ENCODE measurements at regions not wholly inside any gene's neighbourhood (a gene's known extent, or its start where the extent isn't known, plus 50 kb on each side); places are given as distances from the start of the nearest gene placed in this dataset.

DNA sequence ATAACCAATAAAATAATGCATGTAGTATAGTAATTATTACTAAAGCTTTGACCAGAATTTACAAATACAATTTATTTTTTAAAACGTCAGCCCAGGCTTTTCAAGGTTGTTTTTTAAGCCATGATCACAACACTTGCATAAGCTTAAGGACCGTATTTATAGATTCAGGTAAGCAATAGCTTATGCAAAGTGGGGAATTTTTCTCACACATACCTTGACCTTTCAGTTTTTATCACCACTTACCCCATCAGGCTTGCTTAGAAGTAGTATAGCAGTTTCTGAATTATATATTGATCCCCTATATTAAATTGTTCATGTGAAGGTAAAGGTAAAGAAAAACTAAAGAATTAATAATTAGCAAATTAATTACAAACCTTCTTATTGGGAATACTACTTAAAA, 232.3 kb upstream of the FKBP1C start:
- Histone ChIP-seq H3K27ac (replicated peaks) (no peak overlapping the region), H3K4me3 (replicated peaks; ENCODE audit: insufficient read depth, low read length) (no peak overlapping the region), H3K27me3 (ENCODE audit: insufficient read depth, poor library complexity, severe bottlenecking) (no peaks in the 10 kb centered on the region)
- TF ChIP-seq CTCF (IDR thresholded peaks at IDR 0.05; ENCODE audit: insufficient read depth, low read length) (no peak), GABPA (IDR thresholded peaks at IDR 0.05; ENCODE audit: low read depth) (no peak), SPI1 (IDR thresholded peaks at IDR 0.05; ENCODE audit: borderline replicate concordance, low read depth) (no peak), POLR2AphosphoS5 (IDR thresholded peaks at IDR 0.05; ENCODE audit: low read depth) (no peak)
- TF ChIP-seq, protein P1, sequence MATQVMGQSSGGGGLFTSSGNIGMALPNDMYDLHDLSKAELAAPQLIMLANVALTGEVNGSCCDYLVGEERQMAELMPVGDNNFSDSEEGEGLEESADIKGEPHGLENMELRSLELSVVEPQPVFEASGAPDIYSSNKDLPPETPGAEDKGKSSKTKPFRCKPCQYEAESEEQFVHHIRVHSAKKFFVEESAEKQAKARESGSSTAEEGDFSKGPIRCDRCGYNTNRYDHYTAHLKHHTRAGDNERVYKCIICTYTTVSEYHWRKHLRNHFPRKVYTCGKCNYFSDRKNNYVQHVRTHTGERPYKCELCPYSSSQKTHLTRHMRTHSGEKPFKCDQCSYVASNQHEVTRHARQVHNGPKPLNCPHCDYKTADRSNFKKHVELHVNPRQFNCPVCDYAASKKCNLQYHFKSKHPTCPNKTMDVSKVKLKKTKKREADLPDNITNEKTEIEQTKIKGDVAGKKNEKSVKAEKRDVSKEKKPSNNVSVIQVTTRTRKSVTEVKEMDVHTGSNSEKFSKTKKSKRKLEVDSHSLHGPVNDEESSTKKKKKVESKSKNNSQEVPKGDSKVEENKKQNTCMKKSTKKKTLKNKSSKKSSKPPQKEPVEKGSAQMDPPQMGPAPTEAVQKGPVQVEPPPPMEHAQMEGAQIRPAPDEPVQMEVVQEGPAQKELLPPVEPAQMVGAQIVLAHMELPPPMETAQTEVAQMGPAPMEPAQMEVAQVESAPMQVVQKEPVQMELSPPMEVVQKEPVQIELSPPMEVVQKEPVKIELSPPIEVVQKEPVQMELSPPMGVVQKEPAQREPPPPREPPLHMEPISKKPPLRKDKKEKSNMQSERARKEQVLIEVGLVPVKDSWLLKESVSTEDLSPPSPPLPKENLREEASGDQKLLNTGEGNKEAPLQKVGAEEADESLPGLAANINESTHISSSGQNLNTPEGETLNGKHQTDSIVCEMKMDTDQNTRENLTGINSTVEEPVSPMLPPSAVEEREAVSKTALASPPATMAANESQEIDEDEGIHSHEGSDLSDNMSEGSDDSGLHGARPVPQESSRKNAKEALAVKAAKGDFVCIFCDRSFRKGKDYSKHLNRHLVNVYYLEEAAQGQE (IDR thresholded peaks at IDR 0.05; ENCODE audit: insufficient replicate concordance, low read depth), result no peak
- DNase-seq (ENCODE audit: low read depth in 1 of 2, low spot score in 1 of 2), result no peak

- DNase-seq (ENCODE audit: low read depth in 1 of 2, low spot score in 1 of 2), result no peak
- TF ChIP-seq, protein P1 (IDR thresholded peaks at IDR 0.05; ENCODE audit: insufficient replicate concordance, low read depth), result no peak
- TF ChIP-seq CTCF (IDR thresholded peaks at IDR 0.05; ENCODE audit: insufficient read depth, low read length), result no peak
- TF ChIP-seq POLR2AphosphoS5 (IDR thresholded peaks at IDR 0.05; ENCODE audit: low read depth), result no peak
- TF ChIP-seq GABPA (IDR thresholded peaks at IDR 0.05; ENCODE audit: low read depth), result no peak
- no peak for TF ChIP-seq SPI1 (IDR thresholded peaks at IDR 0.05; ENCODE audit: borderline replicate concordance, low read depth)
Measured at GRCh38 chr6:62980093-62980492, 231.2 kb upstream of the FKBP1C start.

DNA sequence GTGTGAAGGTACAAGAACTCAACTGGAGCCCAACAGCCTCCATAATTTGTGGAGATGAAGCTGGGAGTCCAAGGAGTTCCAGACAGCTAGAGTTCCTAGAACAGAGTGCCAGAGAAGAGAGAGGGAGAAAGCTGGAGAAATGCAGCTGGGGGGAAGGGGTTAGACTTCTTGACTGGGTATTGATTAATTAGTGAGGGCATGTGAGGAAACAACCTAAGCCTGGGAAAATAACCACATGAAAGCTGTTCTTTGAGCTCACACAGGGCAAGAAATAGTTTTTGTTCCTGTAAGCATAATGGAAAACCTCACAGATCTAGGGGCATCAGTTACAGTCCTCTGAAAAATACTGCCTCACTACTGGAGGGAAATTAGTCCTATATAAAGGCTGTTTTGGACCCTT, 230.5 kb upstream of the FKBP1C start:
- H3K27ac ChIP-seq (replicated peaks), result no peak overlapping the region
- no peak overlapping the region for H3K4me3 ChIP-seq (replicated peaks; ENCODE audit: insufficient read depth, low read length)
- no peaks in the 10 kb centered on the region for H3K27me3 ChIP-seq (ENCODE audit: insufficient read depth, poor library complexity, severe bottlenecking)
- DNase-seq (ENCODE audit: low read depth in 1 of 2, low spot score in 1 of 2), result no peak
- TF ChIP-seq SPI1 (IDR thresholded peaks at IDR 0.05; ENCODE audit: borderline replicate concordance, low read depth) (no peak), CTCF (IDR thresholded peaks at IDR 0.05; ENCODE audit: insufficient read depth, low read length) (no peak), POLR2AphosphoS5 (IDR thresholded peaks at IDR 0.05; ENCODE audit: low read depth) (no peak), GABPA (IDR thresholded peaks at IDR 0.05; ENCODE audit: low read depth) (no peak)
- TF ChIP-seq, protein P1 (IDR thresholded peaks at IDR 0.05; ENCODE audit: insufficient replicate concordance, low read depth), result no peak

More at GRCh38 chr6:62980093-62980492, 231.2 kb upstream of the FKBP1C start:
- Histone ChIP-seq H3K4me3 (replicated peaks; ENCODE audit: insufficient read depth, low read length) (no peak overlapping the region), H3K27me3 (ENCODE audit: insufficient read depth, poor library complexity, severe bottlenecking) (no peaks in the 10 kb centered on the region), H3K27ac (replicated peaks) (no peak overlapping the region)
